SK-N-MC (cell line): ENCODE measurements at regions not wholly inside any gene's neighbourhood (a gene's known extent, or its start where the extent isn't known, plus 50 kb on each side); places are given as distances from the start of the nearest gene placed in this dataset.

Source experiments
- EZH2 ChIP-seq: fragments of 200-600 bp; sonication (generic); IDR thresholded peaks from one replicate; pipeline ENCODE4 v1.6.1; 2017; ENCODE audit warnings: antibody characterized with exemption
- POLR2AphosphoS5 ChIP-seq: IDR thresholded peaks from 2 replicates; pipeline ENCODE4 v1.6.1; 2012; ENCODE audit warnings: mild to moderate bottlenecking, low read depth, low read length, borderline replicate concordance

GRCh38 chr5:96284727-96285389 lies 148.2 kb downstream of the PCSK1 start:
- no peak for TF ChIP-seq EZH2
- TF ChIP-seq POLR2AphosphoS5: no peak
